ENCODE measurements at regions not wholly inside any gene's neighbourhood (a gene's known extent, or its start where the extent isn't known, plus 50 kb on each side); places are given as distances from the start of the nearest gene placed in this dataset.

DNA sequence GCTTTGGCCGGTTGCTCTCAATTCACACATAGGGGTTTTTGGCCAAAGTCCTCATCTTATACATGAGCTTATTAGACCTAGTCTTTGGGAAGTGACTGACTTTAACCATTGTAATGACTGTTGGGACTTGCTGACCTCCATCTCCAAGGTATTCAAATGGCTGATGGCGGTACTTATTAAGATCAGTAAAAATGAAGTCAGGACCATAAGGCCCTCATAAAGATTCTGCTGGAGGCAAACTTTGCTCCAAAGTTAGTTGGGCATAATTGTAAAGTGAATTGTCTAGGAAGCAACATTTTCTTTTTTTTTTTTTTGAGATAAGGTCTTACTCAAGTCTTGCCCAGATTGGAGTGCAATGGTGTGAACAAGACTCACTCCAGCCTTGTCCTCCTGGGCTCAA is 76.3 kb upstream of the MKLN1 start:
- no peak for TF ChIP-seq TCF12 (IDR thresholded peaks at IDR 0.05; ENCODE audit: low read depth)

DNA sequence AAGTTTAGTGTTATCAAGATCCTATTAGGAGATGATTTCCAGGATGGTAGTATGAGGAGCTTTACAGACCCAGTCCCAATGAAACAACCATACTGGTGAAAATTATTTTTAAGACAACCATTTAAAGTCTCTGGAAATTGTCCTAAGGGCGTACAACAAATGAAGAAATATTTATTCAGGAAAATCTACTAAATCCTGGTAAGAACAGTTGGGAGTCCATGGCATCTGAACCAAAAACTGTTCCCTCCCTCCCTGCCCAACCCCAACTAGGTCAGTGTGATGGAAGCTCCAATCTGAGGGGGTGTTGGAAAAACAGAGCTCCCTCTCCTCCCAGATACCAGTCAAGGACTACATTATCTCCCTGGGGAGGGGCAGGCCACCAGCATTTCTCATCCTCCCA is 74.7 kb upstream of the MKLN1 start:
- TF ChIP-seq CEBPB (IDR thresholded peaks at IDR 0.05) (no peak), TCF12 (IDR thresholded peaks at IDR 0.05; ENCODE audit: low read depth) (no peak), RAD21 (IDR thresholded peaks at IDR 0.05; ENCODE audit: low read depth) (no peak)

DNA sequence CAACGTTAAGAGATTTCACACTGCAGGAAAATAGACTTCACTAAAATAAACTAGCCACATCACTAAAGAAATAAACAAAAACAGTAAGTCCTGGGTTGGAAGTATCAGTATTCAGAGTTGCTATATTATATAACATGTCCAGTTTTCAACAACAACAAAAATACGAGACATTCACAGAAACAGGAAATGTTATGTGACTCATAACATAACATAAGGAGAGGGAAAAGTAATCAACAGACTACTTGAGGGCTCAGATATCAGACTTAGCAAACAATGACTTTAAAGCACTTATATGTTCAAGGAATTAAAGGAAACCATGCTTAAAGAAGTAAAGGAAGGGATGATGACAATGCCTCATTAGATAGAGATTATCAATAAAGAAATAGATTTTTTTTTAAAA is 73.5 kb upstream of the MKLN1 start:
- TF ChIP-seq YY1 (IDR thresholded peaks at IDR 0.05; ENCODE audit: low read depth), result no peak
- no peak for TF ChIP-seq TEAD4 (IDR thresholded peaks at IDR 0.05)
- TF ChIP-seq, protein P1, sequence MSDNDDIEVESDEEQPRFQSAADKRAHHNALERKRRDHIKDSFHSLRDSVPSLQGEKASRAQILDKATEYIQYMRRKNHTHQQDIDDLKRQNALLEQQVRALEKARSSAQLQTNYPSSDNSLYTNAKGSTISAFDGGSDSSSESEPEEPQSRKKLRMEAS (IDR thresholded peaks at IDR 0.05), result no peak
- no peak for TF ChIP-seq NFIC (IDR thresholded peaks at IDR 0.05)
- TF ChIP-seq CEBPB (IDR thresholded peaks at IDR 0.05), result no peak
- TF ChIP-seq RAD21 (IDR thresholded peaks at IDR 0.05; ENCODE audit: low read depth), result no peak
- TF ChIP-seq TAF1 (IDR thresholded peaks at IDR 0.05; ENCODE audit: low read depth), result no peak
- TF ChIP-seq TCF12 (IDR thresholded peaks at IDR 0.05; ENCODE audit: low read depth), result no peak

DNA sequence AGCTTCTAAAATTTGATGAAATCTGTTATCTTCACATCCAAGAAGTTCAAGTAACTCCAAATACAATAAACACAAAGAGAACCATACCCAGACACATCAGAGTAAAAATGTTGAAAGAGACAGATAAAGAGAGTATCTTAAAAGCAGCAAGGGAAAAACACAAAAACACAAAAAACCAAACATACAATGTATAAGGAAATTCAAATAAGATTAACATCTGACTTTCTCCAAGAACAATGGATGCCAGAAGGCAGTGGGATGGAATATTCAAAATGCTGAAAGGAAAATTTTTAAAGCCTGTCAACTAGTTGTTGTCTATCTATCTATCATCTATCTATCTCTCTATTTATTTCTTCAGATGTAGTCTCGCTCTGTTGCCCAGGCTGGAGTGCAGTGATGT is 72.4 kb upstream of the MKLN1 start:
- no peak for TF ChIP-seq TCF12 (IDR thresholded peaks at IDR 0.05; ENCODE audit: low read depth)
- no peak for TF ChIP-seq YY1 (IDR thresholded peaks at IDR 0.05; ENCODE audit: low read depth)
- no peak for TF ChIP-seq EP300 (IDR thresholded peaks at IDR 0.05; ENCODE audit: borderline replicate concordance)
- no peak for TF ChIP-seq FOXM1 (IDR thresholded peaks at IDR 0.05; ENCODE audit: borderline replicate concordance, low read depth)
- no peak for TF ChIP-seq NFIC (IDR thresholded peaks at IDR 0.05)
- TF ChIP-seq, protein P2, sequence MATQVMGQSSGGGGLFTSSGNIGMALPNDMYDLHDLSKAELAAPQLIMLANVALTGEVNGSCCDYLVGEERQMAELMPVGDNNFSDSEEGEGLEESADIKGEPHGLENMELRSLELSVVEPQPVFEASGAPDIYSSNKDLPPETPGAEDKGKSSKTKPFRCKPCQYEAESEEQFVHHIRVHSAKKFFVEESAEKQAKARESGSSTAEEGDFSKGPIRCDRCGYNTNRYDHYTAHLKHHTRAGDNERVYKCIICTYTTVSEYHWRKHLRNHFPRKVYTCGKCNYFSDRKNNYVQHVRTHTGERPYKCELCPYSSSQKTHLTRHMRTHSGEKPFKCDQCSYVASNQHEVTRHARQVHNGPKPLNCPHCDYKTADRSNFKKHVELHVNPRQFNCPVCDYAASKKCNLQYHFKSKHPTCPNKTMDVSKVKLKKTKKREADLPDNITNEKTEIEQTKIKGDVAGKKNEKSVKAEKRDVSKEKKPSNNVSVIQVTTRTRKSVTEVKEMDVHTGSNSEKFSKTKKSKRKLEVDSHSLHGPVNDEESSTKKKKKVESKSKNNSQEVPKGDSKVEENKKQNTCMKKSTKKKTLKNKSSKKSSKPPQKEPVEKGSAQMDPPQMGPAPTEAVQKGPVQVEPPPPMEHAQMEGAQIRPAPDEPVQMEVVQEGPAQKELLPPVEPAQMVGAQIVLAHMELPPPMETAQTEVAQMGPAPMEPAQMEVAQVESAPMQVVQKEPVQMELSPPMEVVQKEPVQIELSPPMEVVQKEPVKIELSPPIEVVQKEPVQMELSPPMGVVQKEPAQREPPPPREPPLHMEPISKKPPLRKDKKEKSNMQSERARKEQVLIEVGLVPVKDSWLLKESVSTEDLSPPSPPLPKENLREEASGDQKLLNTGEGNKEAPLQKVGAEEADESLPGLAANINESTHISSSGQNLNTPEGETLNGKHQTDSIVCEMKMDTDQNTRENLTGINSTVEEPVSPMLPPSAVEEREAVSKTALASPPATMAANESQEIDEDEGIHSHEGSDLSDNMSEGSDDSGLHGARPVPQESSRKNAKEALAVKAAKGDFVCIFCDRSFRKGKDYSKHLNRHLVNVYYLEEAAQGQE (IDR thresholded peaks at IDR 0.05; ENCODE audit: low read depth), result no peak
- TF ChIP-seq, protein P1 (IDR thresholded peaks at IDR 0.05), result no peak
- no peak for TF ChIP-seq CEBPB (IDR thresholded peaks at IDR 0.05)
- no peak for TF ChIP-seq TAF1 (IDR thresholded peaks at IDR 0.05; ENCODE audit: low read depth)
- TF ChIP-seq CREB1 (IDR thresholded peaks at IDR 0.05; ENCODE audit: low read depth), result no peak
- TF ChIP-seq ZBTB7A (IDR thresholded peaks at IDR 0.05; ENCODE audit: low read depth), result no peak
- TF ChIP-seq EGR1 (IDR thresholded peaks at IDR 0.05), result no peak
- TF ChIP-seq RAD21 (IDR thresholded peaks at IDR 0.05; ENCODE audit: low read depth), result no peak
- TF ChIP-seq TEAD4 (IDR thresholded peaks at IDR 0.05), result no peak
- TF ChIP-seq, protein P3, sequence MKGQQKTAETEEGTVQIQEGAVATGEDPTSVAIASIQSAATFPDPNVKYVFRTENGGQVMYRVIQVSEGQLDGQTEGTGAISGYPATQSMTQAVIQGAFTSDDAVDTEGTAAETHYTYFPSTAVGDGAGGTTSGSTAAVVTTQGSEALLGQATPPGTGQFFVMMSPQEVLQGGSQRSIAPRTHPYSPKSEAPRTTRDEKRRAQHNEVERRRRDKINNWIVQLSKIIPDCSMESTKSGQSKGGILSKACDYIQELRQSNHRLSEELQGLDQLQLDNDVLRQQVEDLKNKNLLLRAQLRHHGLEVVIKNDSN (IDR thresholded peaks at IDR 0.05), result no peak

DNA sequence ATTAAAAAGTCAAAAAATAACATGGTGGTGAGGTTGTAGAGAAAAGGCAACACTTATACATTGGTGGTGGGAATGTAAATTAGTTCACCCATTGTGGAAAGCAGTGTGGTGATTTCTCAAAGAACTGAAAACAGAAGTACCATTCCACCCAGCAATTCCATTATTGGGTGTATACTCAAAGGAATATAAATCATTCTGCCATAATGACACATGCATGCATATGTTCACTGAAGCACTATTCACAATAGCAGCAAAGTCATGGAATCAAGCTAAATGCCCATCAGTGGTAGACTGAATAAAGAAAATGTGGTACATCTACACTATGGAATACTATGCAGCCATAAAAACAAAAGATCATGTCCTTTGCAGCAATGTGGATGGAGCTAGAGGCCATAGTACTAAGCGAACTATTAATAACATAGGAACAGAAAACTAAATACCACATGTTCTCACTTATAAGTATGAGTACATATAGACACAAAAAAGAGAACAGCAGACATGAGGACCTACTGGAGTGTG is 66.1 kb upstream of the MKLN1 start:
- TF ChIP-seq CREB1 (IDR thresholded peaks at IDR 0.05; ENCODE audit: low read depth) (no peak), FOXM1 (IDR thresholded peaks at IDR 0.05; ENCODE audit: borderline replicate concordance, low read depth) (no peak), NFIC (IDR thresholded peaks at IDR 0.05) (no peak), RAD21 (IDR thresholded peaks at IDR 0.05; ENCODE audit: low read depth) (no peak), YY1 (IDR thresholded peaks at IDR 0.05; ENCODE audit: low read depth) (no peak), TAF1 (IDR thresholded peaks at IDR 0.05; ENCODE audit: low read depth) (no peak), ZBTB7A (IDR thresholded peaks at IDR 0.05; ENCODE audit: low read depth) (no peak), TCF12 (IDR thresholded peaks at IDR 0.05; ENCODE audit: low read depth) (no peak), EP300 (IDR thresholded peaks at IDR 0.05; ENCODE audit: borderline replicate concordance) (no peak), CEBPB (IDR thresholded peaks at IDR 0.05) (no peak), TEAD4 (IDR thresholded peaks at IDR 0.05) (no peak), EGR1 (IDR thresholded peaks at IDR 0.05) (no peak)
- TF ChIP-seq, protein P2 (IDR thresholded peaks at IDR 0.05; ENCODE audit: low read depth), result no peak
- TF ChIP-seq, protein P3 (IDR thresholded peaks at IDR 0.05), result no peak
- TF ChIP-seq, protein P1 (IDR thresholded peaks at IDR 0.05), result no peak

DNA sequence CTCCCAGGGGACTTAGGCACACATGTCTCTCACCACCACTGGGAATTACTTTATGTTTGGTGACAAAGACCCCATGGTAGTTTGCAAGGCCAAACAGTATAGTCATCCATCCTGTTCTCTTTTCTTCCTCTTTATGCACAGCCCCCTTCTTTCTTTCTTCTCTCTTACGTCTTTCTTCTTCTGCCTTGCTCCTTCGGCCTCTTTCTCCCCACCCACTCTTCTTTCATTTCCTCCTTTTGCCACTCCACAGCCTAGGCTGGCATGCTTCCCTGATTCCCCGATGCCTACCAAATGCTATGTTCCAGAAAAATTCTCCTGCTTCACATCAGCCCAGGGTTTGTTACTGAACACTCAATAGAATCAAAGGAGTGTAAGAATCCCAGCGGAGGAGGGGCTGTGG is 62.4 kb upstream of the MKLN1 start:
- no peak for TF ChIP-seq EGR1 (IDR thresholded peaks at IDR 0.05)
- TF ChIP-seq TCF12 (IDR thresholded peaks at IDR 0.05; ENCODE audit: low read depth), result no peak
- TF ChIP-seq TAF1 (IDR thresholded peaks at IDR 0.05; ENCODE audit: low read depth), result no peak
- no peak for TF ChIP-seq FOXM1 (IDR thresholded peaks at IDR 0.05; ENCODE audit: borderline replicate concordance, low read depth)
- TF ChIP-seq YY1 (IDR thresholded peaks at IDR 0.05; ENCODE audit: low read depth), result no peak
- TF ChIP-seq TEAD4 (IDR thresholded peaks at IDR 0.05), result no peak
- TF ChIP-seq CEBPB (IDR thresholded peaks at IDR 0.05), result no peak
- TF ChIP-seq RAD21 (IDR thresholded peaks at IDR 0.05; ENCODE audit: low read depth), result no peak
- TF ChIP-seq, protein P3 (IDR thresholded peaks at IDR 0.05), result no peak
- no peak for TF ChIP-seq ZBTB7A (IDR thresholded peaks at IDR 0.05; ENCODE audit: low read depth)
- TF ChIP-seq, protein P1 (IDR thresholded peaks at IDR 0.05), result no peak
- no peak for TF ChIP-seq NFIC (IDR thresholded peaks at IDR 0.05)
- TF ChIP-seq CREB1 (IDR thresholded peaks at IDR 0.05; ENCODE audit: low read depth), result no peak
- TF ChIP-seq EP300 (IDR thresholded peaks at IDR 0.05; ENCODE audit: borderline replicate concordance), result no peak
- TF ChIP-seq, protein P2 (IDR thresholded peaks at IDR 0.05; ENCODE audit: low read depth), result no peak

Measured in Ishikawa (cell line).